MM.1S (cell line): ENCODE measurements at regions not wholly inside any gene's neighbourhood (a gene's known extent, or its start where the extent isn't known, plus 50 kb on each side); places are given as distances from the start of the nearest gene placed in this dataset.

Experiments
- DNase-seq: peaks from one replicate; pipeline ENCODE4 v3.0.0-alpha.2; 2015
- H2AFZ ChIP-seq: fragments of 300-600 bp; sonication (generic); 2 replicates; pipeline ENCODE4 v1.6.0; 2016; ENCODE audit warnings: antibody characterized with exemption, low read length
- H3F3A ChIP-seq: fragments of 300-600 bp; sonication (generic); 2 replicates; pipeline ENCODE4 v1.6.1; 2016; ENCODE audit warnings: mild to moderate bottlenecking, antibody characterized with exemption, low read length, moderate library complexity, mixed read lengths; ENCODE audit not compliant: insufficient read depth
- H3K27ac ChIP-seq: fragments of 300-600 bp; sonication (generic); 2 replicates; pipeline ENCODE4 v1.5.1; 2016; ENCODE audit warnings: mild to moderate bottlenecking, low read length
- H3K27me3 ChIP-seq: fragments of 300-600 bp; sonication (generic); replicated peaks from 2 replicates; pipeline ENCODE4 v1.6.0; 2016; ENCODE audit warnings: low read length; ENCODE audit not compliant: insufficient read depth
- H3K36me3 ChIP-seq: fragments of 300-600 bp; sonication (generic); replicated peaks from 2 replicates; pipeline ENCODE4 v1.6.1; 2016; ENCODE audit warnings: mild to moderate bottlenecking, low read length, mixed read lengths; ENCODE audit not compliant: insufficient read depth
- H3K4me1 ChIP-seq: fragments of 300-600 bp; sonication (generic); 2 replicates; pipeline ENCODE4 v1.6.1; 2016; ENCODE audit warnings: low read length, mixed read lengths
- H3K4me2 ChIP-seq: fragments of 300-600 bp; sonication (generic); 2 replicates; pipeline ENCODE4 v1.6.0; 2016; ENCODE audit warnings: low read depth, low read length
- H3K4me3 ChIP-seq: fragments of 300-600 bp; sonication (generic); 2 replicates; pipeline ENCODE4 v1.5.1; 2016; ENCODE audit warnings: low read length, mixed read lengths
- H3K79me2 ChIP-seq: fragments of 300-600 bp; sonication (generic); 2 replicates; pipeline ENCODE4 v1.6.1; 2016; ENCODE audit warnings: mixed run types, low read length, mixed read lengths
- H3K9ac ChIP-seq: fragments of 300-600 bp; sonication (generic); 2 replicates; pipeline ENCODE4 v1.6.1; 2016; ENCODE audit warnings: low read length, mixed read lengths
- H3K9me2 ChIP-seq: fragments of 300-600 bp; sonication (generic); replicated peaks from 2 replicates; pipeline ENCODE4 v1.6.1; 2016; ENCODE audit warnings: mild to moderate bottlenecking, low read length, mixed read lengths; ENCODE audit not compliant: insufficient read depth
- H3K9me3 ChIP-seq: fragments of 300-600 bp; sonication (generic); replicated peaks from 2 replicates; pipeline ENCODE4 v1.6.1; 2016; ENCODE audit warnings: mild to moderate bottlenecking, low read length, mixed read lengths; ENCODE audit not compliant: insufficient read depth
- H4K20me1 ChIP-seq: fragments of 300-600 bp; sonication (generic); 2 replicates; pipeline ENCODE4 v1.6.1; 2016; ENCODE audit warnings: mild to moderate bottlenecking, low read length, moderate library complexity, mixed read lengths; ENCODE audit not compliant: insufficient read depth
- CTCF ChIP-seq: fragments of 300-600 bp; sonication (generic); IDR thresholded peaks from 2 replicates; pipeline ENCODE4 v1.5.1; 2016; ENCODE audit warnings: antibody characterized with exemption, low read length, mixed read lengths
- EZH2 ChIP-seq: fragments of 300-600 bp; sonication (generic); optimal IDR thresholded peaks from 2 replicates; pipeline ENCODE3; 2017; ENCODE audit warnings: low read depth, mild to moderate bottlenecking, antibody characterized with exemption, low read length, mixed read lengths
- EZH2phosphoT487 ChIP-seq: fragments of 300-600 bp; sonication (generic); IDR thresholded peaks from 2 replicates; pipeline ENCODE4 v1.6.1; 2018; ENCODE audit warnings: antibody characterized with exemption, low read length

- Histone ChIP-seq H4K20me1 (no peaks in the 10 kb centered on the region), H3K4me3 (no peak overlapping the region), H3K36me3 (no peaks in the 10 kb centered on the region), H2AFZ (no peak overlapping the region), H3K79me2 (no peaks in the 10 kb centered on the region), H3K27me3 (no peaks in the 10 kb centered on the region), H3K27ac (no peak overlapping the region), H3K4me1 (peaks cover 10% of the 10 kb centered on the region), H3K9ac (no peak overlapping the region), H3K9me3 (no peaks in the 10 kb centered on the region), H3F3A (no peaks in the 10 kb centered on the region), H3K4me2 (no peak overlapping the region), H3K9me2 (no peaks in the 10 kb centered on the region)
- TF ChIP-seq EZH2 (no peak), CTCF (no peak), EZH2phosphoT487 (no peak)
- DNase-seq = no peak
Observed at GRCh38 chr4:176981074-176981473, 188.4 kb upstream of the VEGFC start.

- DNase-seq = peak; percentile 36
- no peaks in the 10 kb centered on the region for H3K36me3 ChIP-seq
- H3K4me1 ChIP-seq = peaks cover 10% of the 10 kb centered on the region
- no peak overlapping the region for H2AFZ ChIP-seq
- no peaks in the 10 kb centered on the region for H3K9me2 ChIP-seq
- no peak overlapping the region for H3K27ac ChIP-seq
- H3K9ac ChIP-seq = no peak overlapping the region
- H3F3A ChIP-seq = no peaks in the 10 kb centered on the region
- H3K9me3 ChIP-seq = no peaks in the 10 kb centered on the region
- no peaks in the 10 kb centered on the region for H3K79me2 ChIP-seq
- H3K4me2 ChIP-seq = peak overlapping the region; percentile 26; the same call in 1 of the 2 replicates
- TF ChIP-seq CTCF (no peak), EZH2phosphoT487 (no peak), EZH2 (no peak)
- no peak overlapping the region for H3K4me3 ChIP-seq
- no peaks in the 10 kb centered on the region for H3K27me3 ChIP-seq
- no peaks in the 10 kb centered on the region for H4K20me1 ChIP-seq
Observed at GRCh38 chr4:176981551-176981950, 188.8 kb upstream of the VEGFC start.

- Histone ChIP-seq H3K9me3 (no peaks in the 10 kb centered on the region), H3K36me3 (no peaks in the 10 kb centered on the region), H3K79me2 (no peaks in the 10 kb centered on the region), H2AFZ (no peak overlapping the region), H3K9me2 (no peaks in the 10 kb centered on the region), H4K20me1 (no peaks in the 10 kb centered on the region), H3K4me2 (no peak overlapping the region), H3K4me3 (no peak overlapping the region), H3K4me1 (no peaks in the 10 kb centered on the region), H3K27me3 (no peaks in the 10 kb centered on the region), H3F3A (no peaks in the 10 kb centered on the region), H3K9ac (no peak overlapping the region), H3K27ac (no peak overlapping the region)
- no peak for DNase-seq
- TF ChIP-seq EZH2phosphoT487 = no peak
- TF ChIP-seq CTCF = no peak
- TF ChIP-seq EZH2 = no peak
Observed at GRCh38 chr4:176988226-176988625, 195.5 kb upstream of the VEGFC start.
